ENCODE measurements at regions not wholly inside any gene's neighbourhood (a gene's known extent, or its start where the extent isn't known, plus 50 kb on each side); places are given as distances from the start of the nearest gene placed in this dataset.

GRCh38 chr7:41059796-41060195, 643.1 kb downstream of the INHBA start:
- no peak for DNase-seq

GRCh38 chr7:41058986-41059741, 643.7 kb downstream of the INHBA start:
- DNase-seq: no peak

GRCh38 chr7:41054960-41055661, 647.8 kb downstream of the INHBA start:
- DNase-seq: no peak

GRCh38 chr7:41053820-41054219, 649.1 kb downstream of the INHBA start:
- DNase-seq: no peak

GRCh38 chr7:41052736-41053135, 650.2 kb downstream of the INHBA start:
- DNase-seq: no peak

GRCh38 chr7:41052201-41052600, 650.7 kb downstream of the INHBA start:
- no peak for DNase-seq

GRCh38 chr7:41051535-41051934, 651.4 kb downstream of the INHBA start:
- DNase-seq: no peak

- no peak for DNase-seq
Observed at GRCh38 chr7:41051062-41051461, 651.8 kb downstream of the INHBA start.

GRCh38 chr7:41048771-41049170, 654.1 kb downstream of the INHBA start:
- no peak for DNase-seq

GRCh38 chr7:41047789-41048191, 655.1 kb downstream of the INHBA start:
- DNase-seq: no peak

- no peak for DNase-seq
Observed at GRCh38 chr7:41047211-41047610, 655.7 kb downstream of the INHBA start.

GRCh38 chr7:41046776-41047175, 656.1 kb downstream of the INHBA start:
- DNase-seq: no peak

- DNase-seq: no peak
Observed at GRCh38 chr7:41046221-41046761, 656.6 kb downstream of the INHBA start.

GRCh38 chr7:41045556-41046123, 657.2 kb downstream of the INHBA start:
- no peak for DNase-seq

GRCh38 chr7:41039981-41040380, 662.9 kb downstream of the INHBA start:
- DNase-seq: no peak

GRCh38 chr7:41039386-41039953, 663.4 kb downstream of the INHBA start:
- DNase-seq: no peak

- no peak for DNase-seq
Observed at GRCh38 chr7:41038211-41038610, 664.7 kb downstream of the INHBA start.

GRCh38 chr7:41037691-41038090, 665.2 kb downstream of the INHBA start:
- DNase-seq: no peak

- DNase-seq: no peak
Observed at GRCh38 chr7:41035794-41036193, 667.1 kb downstream of the INHBA start.

GRCh38 chr7:41033500-41033899, 669.4 kb downstream of the INHBA start:
- DNase-seq: no peak

GRCh38 chr7:41030673-41031072, 672.2 kb downstream of the INHBA start:
- no peak for DNase-seq

- DNase-seq: no peak
Observed at GRCh38 chr7:41029072-41029499, 673.8 kb downstream of the INHBA start.

GRCh38 chr7:41028580-41028979, 674.3 kb downstream of the INHBA start:
- DNase-seq: no peak

Data from activated CD4-positive, alpha-beta T cell treated with anti-CD3 and anti-CD28 coated beads, Interleukin-2, amount 50 U/mL, for 48 hours (primary cell).